ENCODE measurements at regions not wholly inside any gene's neighbourhood (a gene's known extent, or its start where the extent isn't known, plus 50 kb on each side); places are given as distances from the start of the nearest gene placed in this dataset.

- no peaks in the 10 kb centered on the region for H3K27me3 ChIP-seq (replicated peaks; ENCODE audit: insufficient read depth, low read length)
Observed at GRCh38 chr7:113368256-113368655, 249.9 kb upstream of the SMIM30 start.

DNA sequence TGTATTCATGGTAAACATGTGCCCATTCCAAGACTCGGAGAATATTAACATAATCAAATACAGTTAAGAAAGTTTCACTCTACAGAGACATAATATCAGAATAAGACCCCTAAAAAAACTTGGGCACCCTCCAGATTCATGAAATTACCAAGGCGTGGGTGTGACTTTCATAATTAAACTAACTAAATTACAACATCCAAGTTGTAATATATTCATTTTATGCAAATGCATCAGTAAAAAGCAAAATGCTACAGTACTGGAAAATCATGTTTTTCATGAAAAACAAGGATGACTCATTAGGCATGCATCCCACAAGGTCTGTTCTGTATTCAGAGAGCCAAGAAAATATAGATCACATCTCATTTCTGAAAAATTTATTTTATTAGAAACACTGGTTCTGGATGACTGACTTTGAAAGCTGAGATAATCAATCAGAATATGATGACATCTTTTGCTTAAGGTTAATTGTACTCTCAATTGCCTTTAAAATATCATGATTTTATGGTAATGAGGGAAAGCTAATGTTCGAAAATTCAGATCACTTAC is 248.8 kb upstream of the SMIM30 start:
- no peaks in the 10 kb centered on the region for H3K27me3 ChIP-seq (replicated peaks; ENCODE audit: insufficient read depth, low read length)
- no peaks in the 10 kb centered on the region for H3K4me1 ChIP-seq (ENCODE audit: low read length)

More at GRCh38 chr7:113368256-113368655, 249.9 kb upstream of the SMIM30 start:
- Histone ChIP-seq H3K9ac (ENCODE audit: low read length) (no peak overlapping the region), H2AFZ (ENCODE audit: low read length) (no peak overlapping the region), H3K36me3 (replicated peaks; ENCODE audit: insufficient read depth, low read length) (no peaks in the 10 kb centered on the region), H3K79me2 (ENCODE audit: low read length) (no peaks in the 10 kb centered on the region), H3F3A (ENCODE audit: insufficient read depth, low read length) (no peaks in the 10 kb centered on the region), H4K20me1 (ENCODE audit: insufficient read depth, low read length) (no peaks in the 10 kb centered on the region), H3K9me2 (replicated peaks; ENCODE audit: insufficient read depth, low read length) (no peaks in the 10 kb centered on the region), H3K4me1 (ENCODE audit: low read length) (no peaks in the 10 kb centered on the region), H3K4me2 (ENCODE audit: low read depth, low read length) (no peak overlapping the region), H3K9me3 (replicated peaks; ENCODE audit: insufficient read depth, low read length) (no peaks in the 10 kb centered on the region), H3K4me3 (ENCODE audit: low read length) (no peak overlapping the region), H3K27ac (ENCODE audit: low read length) (no peak overlapping the region)
- DNase-seq: no peak
- no peak for TF ChIP-seq EZH2phosphoT487 (IDR thresholded peaks at IDR 0.05; ENCODE audit: low read length)

GRCh38 chr7:113366122-113366521 is 247.8 kb upstream of the SMIM30 start:
- H3K4me2 ChIP-seq (ENCODE audit: low read depth, low read length): no peak overlapping the region
- H3K9me2 ChIP-seq (replicated peaks; ENCODE audit: insufficient read depth, low read length): no peaks in the 10 kb centered on the region
- H3K79me2 ChIP-seq (ENCODE audit: low read length): no peaks in the 10 kb centered on the region
- H4K20me1 ChIP-seq (ENCODE audit: insufficient read depth, low read length): no peaks in the 10 kb centered on the region
- H3K4me1 ChIP-seq (ENCODE audit: low read length): no peaks in the 10 kb centered on the region
- no peak overlapping the region for H3K9ac ChIP-seq (ENCODE audit: low read length)
- no peak for DNase-seq
- H2AFZ ChIP-seq (ENCODE audit: low read length): no peak overlapping the region
- H3K27ac ChIP-seq (ENCODE audit: low read length): no peak overlapping the region
- TF ChIP-seq, protein P1, sequence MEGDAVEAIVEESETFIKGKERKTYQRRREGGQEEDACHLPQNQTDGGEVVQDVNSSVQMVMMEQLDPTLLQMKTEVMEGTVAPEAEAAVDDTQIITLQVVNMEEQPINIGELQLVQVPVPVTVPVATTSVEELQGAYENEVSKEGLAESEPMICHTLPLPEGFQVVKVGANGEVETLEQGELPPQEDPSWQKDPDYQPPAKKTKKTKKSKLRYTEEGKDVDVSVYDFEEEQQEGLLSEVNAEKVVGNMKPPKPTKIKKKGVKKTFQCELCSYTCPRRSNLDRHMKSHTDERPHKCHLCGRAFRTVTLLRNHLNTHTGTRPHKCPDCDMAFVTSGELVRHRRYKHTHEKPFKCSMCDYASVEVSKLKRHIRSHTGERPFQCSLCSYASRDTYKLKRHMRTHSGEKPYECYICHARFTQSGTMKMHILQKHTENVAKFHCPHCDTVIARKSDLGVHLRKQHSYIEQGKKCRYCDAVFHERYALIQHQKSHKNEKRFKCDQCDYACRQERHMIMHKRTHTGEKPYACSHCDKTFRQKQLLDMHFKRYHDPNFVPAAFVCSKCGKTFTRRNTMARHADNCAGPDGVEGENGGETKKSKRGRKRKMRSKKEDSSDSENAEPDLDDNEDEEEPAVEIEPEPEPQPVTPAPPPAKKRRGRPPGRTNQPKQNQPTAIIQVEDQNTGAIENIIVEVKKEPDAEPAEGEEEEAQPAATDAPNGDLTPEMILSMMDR (IDR thresholded peaks at IDR 0.05; ENCODE audit: low read length): no peak
- TF ChIP-seq EZH2phosphoT487 (IDR thresholded peaks at IDR 0.05; ENCODE audit: low read length) (no peak), EZH2 (optimal IDR thresholded peaks at IDR 0.05; ENCODE audit: low read depth, low read length) (no peak)
- no peaks in the 10 kb centered on the region for H3F3A ChIP-seq (ENCODE audit: insufficient read depth, low read length)
- H3K36me3 ChIP-seq (replicated peaks; ENCODE audit: insufficient read depth, low read length): no peaks in the 10 kb centered on the region
- H3K27me3 ChIP-seq (replicated peaks; ENCODE audit: insufficient read depth, low read length): no peaks in the 10 kb centered on the region
- no peaks in the 10 kb centered on the region for H3K9me3 ChIP-seq (replicated peaks; ENCODE audit: insufficient read depth, low read length)
- H3K4me3 ChIP-seq (ENCODE audit: low read length): no peak overlapping the region

More for the DNA sequence above, 248.8 kb upstream of the SMIM30 start:
- no peaks in the 10 kb centered on the region for H3K79me2 ChIP-seq (ENCODE audit: low read length)
- no peaks in the 10 kb centered on the region for H3F3A ChIP-seq (ENCODE audit: insufficient read depth, low read length)
- H3K4me2 ChIP-seq (ENCODE audit: low read depth, low read length): no peak overlapping the region
- TF ChIP-seq, protein P1 (IDR thresholded peaks at IDR 0.05; ENCODE audit: low read length): no peak
- TF ChIP-seq EZH2 (optimal IDR thresholded peaks at IDR 0.05; ENCODE audit: low read depth, low read length) (no peak), EZH2phosphoT487 (IDR thresholded peaks at IDR 0.05; ENCODE audit: low read length) (no peak)
- H3K36me3 ChIP-seq (replicated peaks; ENCODE audit: insufficient read depth, low read length): no peaks in the 10 kb centered on the region
- no peak overlapping the region for H3K9ac ChIP-seq (ENCODE audit: low read length)
- H3K9me2 ChIP-seq (replicated peaks; ENCODE audit: insufficient read depth, low read length): no peaks in the 10 kb centered on the region
- no peaks in the 10 kb centered on the region for H3K9me3 ChIP-seq (replicated peaks; ENCODE audit: insufficient read depth, low read length)
- DNase-seq: no peak
- H4K20me1 ChIP-seq (ENCODE audit: insufficient read depth, low read length): no peaks in the 10 kb centered on the region
- no peak overlapping the region for H3K27ac ChIP-seq (ENCODE audit: low read length)
- H2AFZ ChIP-seq (ENCODE audit: low read length): no peak overlapping the region
- H3K4me3 ChIP-seq (ENCODE audit: low read length): no peak overlapping the region

DNA sequence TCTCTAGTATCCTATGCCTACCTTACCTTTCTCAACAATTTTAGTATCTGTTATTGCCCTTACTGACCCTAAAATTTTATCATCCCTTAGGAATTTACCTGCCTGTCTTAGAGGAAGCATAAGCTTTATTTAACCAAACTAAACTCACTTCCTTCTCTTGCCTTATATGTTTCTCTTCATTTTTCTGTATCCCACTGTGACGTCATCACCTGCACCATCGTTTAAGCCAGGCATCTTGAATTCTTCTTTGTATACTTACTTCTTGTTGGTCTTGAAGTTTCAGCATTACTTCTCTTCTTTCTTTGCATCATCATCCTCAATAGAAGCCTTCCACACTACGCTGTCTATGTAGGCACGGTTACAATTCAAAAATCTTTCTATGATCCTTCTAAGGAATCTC is 231.0 kb upstream of the SMIM30 start:
- H3K27ac ChIP-seq (ENCODE audit: low read length): no peak overlapping the region
- TF ChIP-seq EZH2phosphoT487 (IDR thresholded peaks at IDR 0.05; ENCODE audit: low read length): no peak
- TF ChIP-seq, protein P1 (IDR thresholded peaks at IDR 0.05; ENCODE audit: low read length): no peak
- no peak for TF ChIP-seq EZH2 (optimal IDR thresholded peaks at IDR 0.05; ENCODE audit: low read depth, low read length)
- H3F3A ChIP-seq (ENCODE audit: insufficient read depth, low read length): no peaks in the 10 kb centered on the region
- no peak overlapping the region for H3K4me2 ChIP-seq (ENCODE audit: low read depth, low read length)
- no peaks in the 10 kb centered on the region for H3K9me2 ChIP-seq (replicated peaks; ENCODE audit: insufficient read depth, low read length)
- H3K36me3 ChIP-seq (replicated peaks; ENCODE audit: insufficient read depth, low read length): no peaks in the 10 kb centered on the region
- H3K9ac ChIP-seq (ENCODE audit: low read length): no peak overlapping the region
- no peak overlapping the region for H2AFZ ChIP-seq (ENCODE audit: low read length)
- H3K79me2 ChIP-seq (ENCODE audit: low read length): no peaks in the 10 kb centered on the region
- no peaks in the 10 kb centered on the region for H3K27me3 ChIP-seq (replicated peaks; ENCODE audit: insufficient read depth, low read length)
- H3K4me1 ChIP-seq (ENCODE audit: low read length): no peaks in the 10 kb centered on the region
- H3K9me3 ChIP-seq (replicated peaks; ENCODE audit: insufficient read depth, low read length): no peaks in the 10 kb centered on the region
- H4K20me1 ChIP-seq (ENCODE audit: insufficient read depth, low read length): no peaks in the 10 kb centered on the region
- no peak overlapping the region for H3K4me3 ChIP-seq (ENCODE audit: low read length)
- no peak for DNase-seq
